Neural cell (in vitro differentiated cells): ENCODE measurements at regions not wholly inside any gene's neighbourhood (a gene's known extent, or its start where the extent isn't known, plus 50 kb on each side); places are given as distances from the start of the nearest gene placed in this dataset.
"Not testable (repeated sequence)": the region's sequence is repeated elsewhere in the genome, so short reads cannot be mapped to it uniquely, and the experiment has no call there.

Source experiments
- H2AFZ ChIP-seq: fragments of 200-600, 300-800 bp; sonication (generic), shearing (Covaris generic); 2 replicates; pipeline ENCODE4 v1.6.0; 2014; ENCODE audit warnings: low read depth, mild to moderate bottlenecking, antibody characterized with exemption, low read length, moderate library complexity
- H3F3A ChIP-seq: fragments of 200-600 bp; shearing (Covaris generic); 2 replicates; pipeline ENCODE4 v1.6.1; 2016; ENCODE audit warnings: mild to moderate bottlenecking, moderate library complexity, mixed read lengths, antibody characterized with exemption, low read length; ENCODE audit not compliant: insufficient read depth, poor library complexity, severe bottlenecking
- H3K27ac ChIP-seq: fragments of 200-600, 300-800 bp; sonication (generic), shearing (Covaris generic); 2 replicates; pipeline ENCODE4 v1.5.1; 2014; ENCODE audit warnings: mild to moderate bottlenecking, low read length, moderate library complexity
- H3K27me3 ChIP-seq: fragments of 300-800, 200-600 bp; sonication (generic), shearing (Covaris generic); 2 replicates; pipeline ENCODE4 v1.6.0; 2014; ENCODE audit warnings: mild to moderate bottlenecking, low read depth, low read length, moderate library complexity; ENCODE audit not compliant: insufficient read depth
- H3K36me3 ChIP-seq: fragments of 300-800, 200-600 bp; sonication (generic), shearing (Covaris generic); 2 replicates; pipeline ENCODE4 v1.5.1; 2014; ENCODE audit warnings: mild to moderate bottlenecking, antibody characterized with exemption, low read length, moderate library complexity; ENCODE audit not compliant: insufficient read depth
- H3K4me2 ChIP-seq: fragments of 300-800, 200-600 bp; sonication (generic), shearing (Covaris generic); 2 replicates; pipeline ENCODE4 v1.6.0; 2014; ENCODE audit warnings: mild to moderate bottlenecking, low read length
- H3K4me3 ChIP-seq: fragments of 300-800, 200-600 bp; sonication (generic), shearing (Covaris generic); 2 replicates; pipeline ENCODE4 v1.5.1; 2014; ENCODE audit warnings: mild to moderate bottlenecking, low read length, moderate library complexity
- H3K79me2 ChIP-seq: fragments of 200-600 bp; shearing (Covaris generic); replicated peaks from 2 replicates; pipeline ENCODE4 v1.6.0; 2014; ENCODE audit warnings: mild to moderate bottlenecking, low read length, moderate library complexity; ENCODE audit not compliant: insufficient read depth
- H3K9ac ChIP-seq: fragments of 300-800, 200-600 bp; sonication (generic), shearing (Covaris generic); 2 replicates; pipeline ENCODE4 v1.6.1; 2016; ENCODE audit warnings: mild to moderate bottlenecking, low read length, mixed read lengths
- H3K9me2 ChIP-seq: fragments of 200-600 bp; shearing (Covaris generic); 2 replicates; pipeline ENCODE4 v1.6.1; 2016; ENCODE audit warnings: mild to moderate bottlenecking, low read length, mixed read lengths; ENCODE audit not compliant: insufficient read depth
- H3K9me3 ChIP-seq: fragments of 200-600, 300-800 bp; sonication (generic), shearing (Covaris generic); 2 replicates; pipeline ENCODE4 v1.6.1; 2016; ENCODE audit warnings: mild to moderate bottlenecking, mixed run types, low read length, moderate library complexity, mixed read lengths
- H4K20me1 ChIP-seq: fragments of 200-600 bp; shearing (Covaris generic); 2 replicates; pipeline ENCODE4 v1.6.1; 2016; ENCODE audit warnings: mild to moderate bottlenecking, mixed run types; ENCODE audit not compliant: insufficient read depth
- CTCF ChIP-seq: fragments of 450-650 bp; IDR thresholded peaks from 2 replicates; pipeline ENCODE4 v1.5.1; 2014; ENCODE audit warnings: antibody characterized with exemption, mild to moderate bottlenecking, moderate library complexity; ENCODE audit not compliant: poor library complexity, severe bottlenecking
- EP300 ChIP-seq: fragments of 450-650 bp; conservative IDR thresholded peaks from 2 replicates; pipeline ENCODE4 v1.6.1; 2014; ENCODE audit warnings: antibody characterized with exemption, mild to moderate bottlenecking, moderate library complexity; ENCODE audit not compliant: poor library complexity, severe bottlenecking
- EZH2 ChIP-seq: fragments of 200-600, 300-800 bp; shearing (Covaris generic), sonication (generic); IDR thresholded peaks from 2 replicates; pipeline ENCODE4 v1.6.1; 2014; ENCODE audit warnings: antibody characterized with exemption, low read length, borderline replicate concordance, mild to moderate bottlenecking; ENCODE audit not compliant: insufficient read depth, poor library complexity, severe bottlenecking
- MXI1 ChIP-seq: fragments of 450-650 bp; conservative IDR thresholded peaks from 2 replicates; pipeline ENCODE4 v1.6.1; 2014; ENCODE audit warnings: antibody characterized with exemption, mild to moderate bottlenecking; ENCODE audit not compliant: poor library complexity, severe bottlenecking
- POLR2AphosphoS5 ChIP-seq: IDR thresholded peaks from 2 replicates; pipeline ENCODE4 v1.6.1; 2012
- RAD21 ChIP-seq: fragments of 450-650 bp; conservative IDR thresholded peaks from 2 replicates; pipeline ENCODE4 v1.6.1; 2014; ENCODE audit warnings: antibody characterized with exemption, mild to moderate bottlenecking, moderate library complexity
- REST ChIP-seq: IDR thresholded peaks from 2 replicates; pipeline ENCODE4 v1.6.1; 2012; ENCODE audit warnings: borderline replicate concordance
- SMC3 ChIP-seq: fragments of 450-650 bp; conservative IDR thresholded peaks from 2 replicates; pipeline ENCODE4 v1.6.1; 2014; ENCODE audit warnings: antibody characterized with exemption, mild to moderate bottlenecking, moderate library complexity; ENCODE audit not compliant: poor library complexity
- TAF1 ChIP-seq: IDR thresholded peaks from 2 replicates; pipeline ENCODE4 v1.6.1; 2012; ENCODE audit warnings: low read depth

GRCh38 chr11:122584670-122585069, 70.9 kb upstream of the UBASH3B start:
- Histone ChIP-seq H3K9ac (no peak overlapping the region), H3K36me3 (no peaks in the 10 kb centered on the region), H3K27ac (no peak overlapping the region), H3K27me3 (no peaks in the 10 kb centered on the region), H3K4me2 (no peak overlapping the region), H3K4me3 (no peak overlapping the region), H2AFZ (no peak overlapping the region), H3K9me3 (no peaks in the 10 kb centered on the region), H3F3A (no peaks in the 10 kb centered on the region), H3K79me2 (no peaks in the 10 kb centered on the region), H4K20me1 (no peaks in the 10 kb centered on the region), H3K9me2 (no peaks in the 10 kb centered on the region)
- TF ChIP-seq EP300 (no peak), POLR2AphosphoS5 (no peak), MXI1 (no peak), CTCF (no peak), SMC3 (no peak), TAF1 (no peak), REST (no peak), RAD21 (no peak), EZH2 (no peak)

- H3K9me2 ChIP-seq, H3K9ac ChIP-seq, H3K4me3 ChIP-seq, H3K9me3 ChIP-seq, H2AFZ ChIP-seq, H4K20me1 ChIP-seq, H3K79me2 ChIP-seq, H3K27me3 ChIP-seq, H3F3A ChIP-seq, H3K27ac ChIP-seq, H3K36me3 ChIP-seq, H3K4me2 ChIP-seq: not testable (repeated sequence)
These were observed 75.5 kb upstream of the UBASH3B start for GRCh38 chr11:122580071-122580470.

- no peak overlapping the region for H3K4me3 ChIP-seq
- H3F3A ChIP-seq = no peaks in the 10 kb centered on the region
- H3K9me3 ChIP-seq = peaks cover 3% of the 10 kb centered on the region
- no peaks in the 10 kb centered on the region for H3K79me2 ChIP-seq
- no peak overlapping the region for H3K27ac ChIP-seq
- TF ChIP-seq REST (no peak), MXI1 (no peak), POLR2AphosphoS5 (no peak), SMC3 (no peak), RAD21 (no peak), TAF1 (no peak), EZH2 (no peak), EP300 (no peak), CTCF (no peak)
- no peaks in the 10 kb centered on the region for H3K27me3 ChIP-seq
- no peaks in the 10 kb centered on the region for H3K9me2 ChIP-seq
- H4K20me1 ChIP-seq = no peaks in the 10 kb centered on the region
- H2AFZ ChIP-seq = no peak overlapping the region
- no peak overlapping the region for H3K9ac ChIP-seq
- no peak overlapping the region for H3K4me2 ChIP-seq
- H3K36me3 ChIP-seq = no peaks in the 10 kb centered on the region
These were observed 77.2 kb upstream of the UBASH3B start for GRCh38 chr11:122578171-122578825.
